OCI-LY7 (cell line): ENCODE measurements at regions not wholly inside any gene's neighbourhood (a gene's known extent, or its start where the extent isn't known, plus 50 kb on each side); places are given as distances from the start of the nearest gene placed in this dataset.

Experiments
- CTCF ChIP-seq: fragments of 200-600 bp; sonication (generic); conservative IDR thresholded peaks from 2 replicates; pipeline ENCODE4 v1.5.1; 2014; ENCODE audit warnings: mild to moderate bottlenecking, antibody characterized with exemption, low read length, moderate library complexity, mixed read lengths
- EZH2phosphoT487 ChIP-seq: fragments of 200-600 bp; sonication (generic); IDR thresholded peaks from 2 replicates; pipeline ENCODE4 v1.6.1; 2018; ENCODE audit warnings: low read depth, borderline replicate concordance, mild to moderate bottlenecking, mixed run types, antibody characterized with exemption, low read length, moderate library complexity, mixed read lengths

- no peak for TF ChIP-seq CTCF
- no peak for TF ChIP-seq EZH2phosphoT487
Measured at GRCh38 chr1:99503276-99503747, 142.6 kb upstream of the PALMD start.
